GM18498 (cell line): ENCODE measurements at regions not wholly inside any gene's neighbourhood (a gene's known extent, or its start where the extent isn't known, plus 50 kb on each side); places are given as distances from the start of the nearest gene placed in this dataset.
"Not testable (repeated sequence)": the region's sequence is repeated elsewhere in the genome, so short reads cannot be mapped to it uniquely, and the experiment has no call there.

Experiments used
- ATAC-seq: cut with Tn5 transposase; IDR thresholded peaks from one replicate; pipeline ENCODE4 v1.9.1; 2021; ENCODE audit warnings: mild to moderate bottlenecking, moderate library complexity; ENCODE audit not compliant: unreplicated experiment

- ATAC-seq = no peak
Measured at GRCh38 chrX:15127010-15127409, 142.9 kb downstream of the ASB9 start.

DNA sequence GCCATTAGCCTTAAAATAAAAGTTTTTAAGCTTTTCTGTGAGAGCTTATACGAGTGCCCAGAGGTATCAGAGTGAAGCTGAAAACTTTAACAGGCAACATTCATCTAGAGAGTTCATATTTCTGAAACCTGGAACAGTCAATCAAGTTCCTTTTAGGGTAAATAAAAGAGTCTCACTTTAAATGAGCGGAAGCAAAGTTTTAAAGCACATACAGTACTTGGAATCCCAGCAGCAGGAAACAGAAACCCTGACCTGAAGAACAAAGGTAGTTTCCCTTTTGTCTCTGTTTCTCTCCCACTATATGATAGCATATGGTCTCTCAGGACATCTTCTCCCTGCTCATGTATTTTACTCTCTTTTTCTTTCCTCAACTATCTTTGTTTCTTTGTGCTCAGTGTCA lies 153.0 kb downstream of the ASB9 start:
- ATAC-seq = no peak

DNA sequence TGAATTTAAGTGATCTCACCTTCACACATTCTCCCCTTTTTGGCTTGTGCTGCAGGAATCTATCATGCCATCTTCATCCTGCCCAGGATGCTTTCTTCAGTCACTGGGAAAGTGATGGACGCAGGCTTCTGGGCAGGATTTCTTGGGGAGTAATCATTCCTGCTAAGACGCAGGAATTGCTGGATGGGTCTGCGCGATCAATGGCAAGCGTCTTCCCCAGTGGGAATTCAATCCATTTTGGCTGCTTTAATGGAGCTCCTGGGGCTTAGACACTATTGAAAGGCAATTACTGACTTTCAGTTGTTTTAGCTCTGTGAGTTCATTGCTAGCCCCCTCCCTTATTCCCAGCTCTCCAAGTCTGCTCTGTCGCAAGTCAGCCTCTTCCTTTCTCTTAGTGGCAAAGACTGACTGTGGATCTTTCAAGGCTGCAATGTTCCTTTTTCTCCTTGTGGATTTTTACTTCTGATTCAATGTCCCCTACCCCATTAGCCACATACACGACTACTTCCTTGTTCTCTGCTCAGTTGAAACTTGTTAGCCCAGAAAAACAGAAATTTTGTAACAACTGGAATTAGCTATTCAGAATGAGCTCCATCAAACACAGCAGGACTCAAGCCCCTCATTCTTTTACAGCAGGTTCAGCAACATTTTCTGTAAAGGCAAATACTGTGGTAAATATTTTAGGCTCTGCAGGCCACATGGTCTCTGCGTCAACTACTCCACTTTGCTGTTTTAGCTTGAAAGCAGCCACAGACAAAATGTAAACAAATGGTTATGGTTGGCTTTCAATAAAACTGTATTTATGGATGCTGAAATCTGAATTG lies 154.9 kb downstream of the ASB9 start:
- no peak for ATAC-seq

DNA sequence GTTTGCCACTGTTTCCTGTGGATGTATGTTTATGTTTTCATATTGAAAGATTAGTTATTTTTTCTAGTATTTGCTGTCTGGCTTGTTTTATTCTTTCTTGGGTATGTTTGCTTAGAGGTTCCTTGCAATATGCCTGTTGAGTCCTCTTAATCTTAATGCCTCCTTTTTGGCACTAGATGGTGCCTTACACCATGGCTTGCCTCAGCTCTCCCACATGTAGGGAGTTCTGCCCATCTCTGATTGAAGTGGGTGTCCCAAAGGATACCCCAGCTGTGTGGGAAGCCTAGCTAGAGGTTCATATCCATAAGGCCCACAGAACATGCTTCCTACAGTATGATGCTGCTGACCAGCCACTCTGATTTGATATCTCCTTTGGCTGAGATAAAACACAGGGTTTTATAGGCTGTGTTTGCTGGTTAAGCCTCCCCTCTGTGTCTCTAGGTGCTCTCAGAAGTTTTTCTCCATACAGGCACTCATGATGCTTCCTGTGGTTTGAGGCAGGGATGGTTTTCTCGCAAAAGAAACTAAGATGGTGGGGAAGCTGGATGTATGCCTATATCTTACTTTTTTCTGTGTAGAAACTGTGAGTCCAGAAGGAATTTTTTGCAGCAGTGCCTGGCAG lies 162.4 kb downstream of the ASB9 start:
- no peak for ATAC-seq

- ATAC-seq = no peak
Measured at GRCh38 chrX:15098505-15098904, 171.4 kb downstream of the ASB9 start.

- ATAC-seq = no peak
Measured at GRCh38 chrX:15087747-15088146, 182.1 kb downstream of the ASB9 start.

- no peak for ATAC-seq
Measured at GRCh38 chrX:15073313-15073712, 196.6 kb downstream of the ASB9 start.

GRCh38 chrX:15072880-15073279 lies 197.0 kb downstream of the ASB9 start:
- no peak for ATAC-seq

DNA sequence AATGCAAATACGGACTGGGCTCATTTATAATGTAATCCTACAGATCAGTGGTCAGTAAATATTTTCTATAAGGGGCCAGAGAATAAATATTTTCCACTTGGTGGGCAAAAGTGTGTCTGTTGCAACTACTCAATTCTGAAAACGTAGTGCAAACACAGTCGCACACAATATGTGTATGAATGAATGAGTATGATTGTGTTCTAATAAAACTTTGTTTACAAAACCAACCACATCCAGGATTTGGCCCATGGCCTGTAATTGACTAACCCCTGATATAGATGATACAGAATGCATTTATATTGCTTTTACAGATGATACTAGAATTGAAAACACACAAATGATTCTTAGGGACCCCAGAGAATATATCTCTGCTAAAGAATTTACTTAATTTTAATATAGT lies 197.6 kb downstream of the ASB9 start:
- ATAC-seq = no peak

DNA sequence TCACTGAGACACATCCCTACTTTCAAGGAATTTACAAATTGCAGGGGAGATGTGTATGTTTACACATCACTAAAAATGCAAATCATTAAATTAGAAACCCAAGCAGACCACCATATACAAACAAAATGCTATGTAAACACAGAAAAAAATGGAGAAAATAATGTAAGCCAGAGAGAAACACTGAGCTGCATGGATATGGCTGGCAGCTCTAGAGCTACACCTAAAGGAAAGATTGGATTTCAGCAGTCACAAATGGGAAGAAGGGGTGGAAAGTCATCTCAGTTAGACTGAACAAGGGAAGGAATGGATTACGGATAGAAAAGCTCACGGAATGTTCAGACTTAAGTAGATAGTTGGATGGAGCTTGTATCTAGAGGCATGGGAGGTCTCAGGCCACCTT lies 186.3 kb downstream of the MOSPD2 start:
- ATAC-seq = no peak

GRCh38 chrX:15056044-15056443 lies 182.8 kb downstream of the MOSPD2 start:
- ATAC-seq = no peak

GRCh38 chrX:15055146-15055930 lies 182.1 kb downstream of the MOSPD2 start:
- no peak for ATAC-seq

DNA sequence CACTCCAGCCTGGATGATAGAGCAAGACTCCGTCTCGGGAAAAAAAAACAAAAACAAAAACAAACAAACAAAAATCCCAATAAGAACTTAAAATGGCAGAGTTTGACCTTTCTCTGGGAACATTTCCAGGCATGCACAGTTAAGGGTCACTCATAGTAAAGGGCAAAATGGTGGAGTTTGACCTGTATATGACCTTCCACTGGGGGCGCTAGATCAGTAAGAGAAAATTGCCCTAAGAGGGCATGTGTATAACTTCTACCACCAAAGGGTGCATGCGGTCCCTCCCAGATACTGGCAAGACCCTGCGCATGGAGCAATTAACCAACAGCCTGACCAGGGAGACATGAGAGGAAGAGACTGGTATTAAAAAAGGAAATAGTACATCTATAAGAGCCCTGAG lies 177.2 kb downstream of the MOSPD2 start:
- no peak for ATAC-seq

- no peak for ATAC-seq
Measured at GRCh38 chrX:15043538-15043937, 170.3 kb downstream of the MOSPD2 start.

- ATAC-seq = no peak
Measured at GRCh38 chrX:15033917-15034316, 160.7 kb downstream of the MOSPD2 start.

GRCh38 chrX:15017491-15017890 lies 144.3 kb downstream of the MOSPD2 start:
- no peak for ATAC-seq

- ATAC-seq = no peak
Measured at GRCh38 chrX:15016051-15016450, 142.8 kb downstream of the MOSPD2 start.

DNA sequence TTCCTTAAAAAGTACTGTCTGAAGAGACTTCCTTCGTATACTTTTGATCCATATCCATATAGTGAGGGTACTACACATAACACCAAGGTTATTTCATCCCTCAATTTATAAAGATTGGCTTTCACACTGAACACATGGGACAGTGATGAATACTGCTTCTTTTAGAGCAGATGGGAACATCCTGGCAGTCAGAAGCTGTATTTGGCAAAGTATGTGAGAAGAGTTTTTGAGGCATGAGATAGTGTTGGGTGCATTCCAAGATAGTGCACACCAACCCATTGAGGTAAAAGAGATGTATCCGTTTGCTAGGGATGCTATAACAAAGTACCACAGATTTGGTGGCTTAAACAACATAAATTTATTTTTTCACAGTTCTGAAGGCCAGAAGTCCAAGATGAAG lies 141.1 kb downstream of the MOSPD2 start:
- no peak for ATAC-seq

- no peak for ATAC-seq
Measured at GRCh38 chrX:15013461-15013860, 140.2 kb downstream of the MOSPD2 start.

DNA sequence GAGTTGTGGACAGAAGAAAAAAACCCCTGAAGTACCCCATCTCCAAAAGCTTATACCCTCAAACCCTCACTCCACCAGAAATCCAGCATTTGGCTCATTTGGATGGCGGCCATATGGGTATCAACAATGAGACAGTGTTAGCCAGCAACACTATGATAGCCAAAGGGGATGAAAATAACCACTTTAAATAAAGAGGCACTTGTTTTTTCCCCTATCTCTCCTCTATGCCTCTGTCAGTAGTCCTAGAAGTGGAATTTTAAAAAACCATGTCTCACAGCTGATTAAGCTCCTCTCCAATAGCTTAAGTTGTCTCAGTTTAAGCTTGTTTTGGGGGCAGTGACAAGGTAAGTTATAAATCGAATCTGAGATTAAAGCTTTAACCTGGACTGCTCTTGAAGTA lies 124.0 kb downstream of the MOSPD2 start:
- ATAC-seq = no peak

DNA sequence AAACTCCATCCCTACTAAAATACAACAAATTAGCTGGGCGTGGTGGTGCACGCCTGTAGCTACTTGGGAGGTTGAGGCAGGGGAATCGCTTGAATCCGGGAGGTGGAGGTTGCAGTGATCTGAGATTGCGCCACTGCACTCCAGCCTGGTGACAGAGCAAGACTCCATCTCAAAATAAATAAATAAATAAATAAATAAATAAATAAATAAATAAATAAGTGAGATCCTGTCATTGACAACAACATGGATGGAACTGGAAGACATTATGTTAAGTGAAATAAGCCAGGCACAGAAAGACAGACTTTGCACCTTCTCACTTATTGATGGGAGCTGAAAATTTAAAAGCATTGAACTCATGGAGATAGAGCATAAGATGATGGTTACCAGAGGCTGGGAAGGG lies 111.2 kb downstream of the MOSPD2 start:
- not testable (repeated sequence) for ATAC-seq
